ENCODE measurements at regions not wholly inside any gene's neighbourhood (a gene's known extent, or its start where the extent isn't known, plus 50 kb on each side); places are given as distances from the start of the nearest gene placed in this dataset.

- no peak for DNase-seq (ENCODE audit: low spot score)
These were observed 297.7 kb upstream of the MAN1A1 start for GRCh38 chr6:119647309-119647708.

- no peak for DNase-seq (ENCODE audit: low spot score)
These were observed 294.3 kb upstream of the MAN1A1 start for GRCh38 chr6:119643876-119644275.

- DNase-seq (ENCODE audit: low spot score) = no peak
These were observed 288.2 kb upstream of the MAN1A1 start for GRCh38 chr6:119637768-119638167.

GRCh38 chr6:119636060-119636459, 286.5 kb upstream of the MAN1A1 start:
- no peak for DNase-seq (ENCODE audit: low spot score)

- DNase-seq (ENCODE audit: low spot score) = no peak
These were observed 283.9 kb upstream of the MAN1A1 start for GRCh38 chr6:119633461-119633860.

- no peak for DNase-seq (ENCODE audit: low spot score)
These were observed 281.1 kb upstream of the MAN1A1 start for GRCh38 chr6:119630561-119631192.

GRCh38 chr6:119628691-119629594, 279.4 kb upstream of the MAN1A1 start:
- no peak for DNase-seq (ENCODE audit: low spot score)

- peak; percentile 35 for DNase-seq (ENCODE audit: low spot score)
These were observed 278.5 kb upstream of the MAN1A1 start for GRCh38 chr6:119627908-119628669.

- no peak for DNase-seq (ENCODE audit: low spot score)
These were observed 277.5 kb upstream of the MAN1A1 start for GRCh38 chr6:119626884-119627619.

- DNase-seq (ENCODE audit: low spot score) = no peak
These were observed 271.4 kb upstream of the MAN1A1 start for GRCh38 chr6:119620846-119621555.

GRCh38 chr6:119614138-119614537, 264.6 kb upstream of the MAN1A1 start:
- DNase-seq (ENCODE audit: low spot score) = no peak

GRCh38 chr6:119612911-119613381, 263.4 kb upstream of the MAN1A1 start:
- no peak for DNase-seq (ENCODE audit: low spot score)

GRCh38 chr6:119612176-119612891, 262.8 kb upstream of the MAN1A1 start:
- DNase-seq (ENCODE audit: low spot score) = no peak

- no peak for DNase-seq (ENCODE audit: low spot score)
These were observed 261.2 kb upstream of the MAN1A1 start for GRCh38 chr6:119610754-119611153.

GRCh38 chr6:119610265-119610664, 260.7 kb upstream of the MAN1A1 start:
- DNase-seq (ENCODE audit: low spot score) = no peak

GRCh38 chr6:119609865-119610264, 260.3 kb upstream of the MAN1A1 start:
- DNase-seq (ENCODE audit: low spot score) = no peak

GRCh38 chr6:119608994-119609393, 259.4 kb upstream of the MAN1A1 start:
- no peak for DNase-seq (ENCODE audit: low spot score)

- no peak for DNase-seq (ENCODE audit: low spot score)
These were observed 254.6 kb upstream of the MAN1A1 start for GRCh38 chr6:119604124-119604523.

GRCh38 chr6:119603501-119603900, 253.9 kb upstream of the MAN1A1 start:
- DNase-seq (ENCODE audit: low spot score) = no peak

Data from RKO (cell line).